OCI-LY7 (cell line): ENCODE measurements at regions not wholly inside any gene's neighbourhood (a gene's known extent, or its start where the extent isn't known, plus 50 kb on each side); places are given as distances from the start of the nearest gene placed in this dataset.

Experiments used
- BruUV-seq: library from RNA; stranded (reverse); fragments of 400-500 nt; replicated peaks from 2 replicates; lab custom pipeline; 2021; lab: Mats Ljungman, UMichigan
- CTCF ChIA-PET: fragments of 300-600 bp; sonication (Branson Sonifier 250); formaldehyde crosslinking; loops from one replicate; lab custom pipeline; 2022; ENCODE audit warnings: antibody characterized with exemption; ENCODE audit not compliant: unreplicated experiment; lab: Charles Lee
- POLR2A ChIA-PET: fragments of 300-600 bp; sonication (Branson Sonifier 250); formaldehyde crosslinking; loops from one replicate; lab custom pipeline; 2022; ENCODE audit warnings: antibody characterized with exemption; lab: Charles Lee
- DNase-seq: peaks from one replicate; pipeline ENCODE4 v3.0.0-alpha.2; 2015; ENCODE audit warnings: low spot score
- H2AFZ ChIP-seq: fragments of 200-600 bp; sonication (generic), shearing (Covaris generic); 2 replicates; pipeline ENCODE4 v1.6.1; 2014; ENCODE audit warnings: mild to moderate bottlenecking, antibody characterized with exemption, low read length, moderate library complexity
- H3K27ac ChIP-seq: fragments of 200-600 bp; sonication (generic); 2 replicates; pipeline ENCODE4 v1.5.1; 2014; ENCODE audit warnings: mixed run types, low read depth, mild to moderate bottlenecking, moderate library complexity, low read length, inconsistent platforms; ENCODE audit not compliant: poor library complexity, severe bottlenecking
- H3K36me3 ChIP-seq: fragments of 200-600 bp; sonication (generic); 2 replicates; pipeline ENCODE4 v1.6.1; 2014; ENCODE audit warnings: mild to moderate bottlenecking, antibody characterized with exemption, low read length, moderate library complexity, mixed read lengths; ENCODE audit not compliant: insufficient read depth
- H3K4me1 ChIP-seq: fragments of 200-600 bp; sonication (generic); 2 replicates; pipeline ENCODE4 v1.5.1; 2014; ENCODE audit warnings: mild to moderate bottlenecking, low read length; ENCODE audit not compliant: insufficient read depth, poor library complexity, severe bottlenecking
- H3K4me2 ChIP-seq: fragments of 200-600 bp; sonication (generic); 2 replicates; pipeline ENCODE4 v1.6.1; 2014; ENCODE audit warnings: mild to moderate bottlenecking, low read length
- H3K4me3 ChIP-seq: fragments of 200-600 bp; sonication (generic); 2 replicates; pipeline ENCODE4 v1.5.1; 2014; ENCODE audit warnings: mild to moderate bottlenecking, low read depth, low read length; ENCODE audit not compliant: poor library complexity, severe bottlenecking
- H3K79me2 ChIP-seq: fragments of 200-600 bp; sonication (generic); 2 replicates; pipeline ENCODE4 v1.6.1; 2016; ENCODE audit warnings: low read depth, mild to moderate bottlenecking, low read length, moderate library complexity, mixed read lengths; ENCODE audit not compliant: insufficient read depth
- H3K9me2 ChIP-seq: fragments of 200-600 bp; sonication (generic); 2 replicates; pipeline ENCODE4 v1.6.1; 2016; ENCODE audit warnings: mild to moderate bottlenecking, low read length, mixed read lengths; ENCODE audit not compliant: insufficient read depth
- H3K9me3 ChIP-seq: fragments of 200-600 bp; sonication (generic); 2 replicates; pipeline ENCODE4 v1.6.1; 2014; ENCODE audit warnings: mild to moderate bottlenecking, mixed run types, low read length, mixed read lengths
- H4K20me1 ChIP-seq: fragments of 200-600 bp; sonication (generic); 2 replicates; pipeline ENCODE4 v1.6.1; 2014; ENCODE audit warnings: mild to moderate bottlenecking, antibody characterized with exemption, low read length, moderate library complexity, mixed read lengths; ENCODE audit not compliant: insufficient read depth
- CTCF ChIP-seq: fragments of 200-600 bp; sonication (generic); conservative IDR thresholded peaks from 2 replicates; pipeline ENCODE4 v1.5.1; 2014; ENCODE audit warnings: mild to moderate bottlenecking, antibody characterized with exemption, low read length, moderate library complexity, mixed read lengths
- EZH2phosphoT487 ChIP-seq: fragments of 200-600 bp; sonication (generic); IDR thresholded peaks from 2 replicates; pipeline ENCODE4 v1.6.1; 2018; ENCODE audit warnings: low read depth, borderline replicate concordance, mild to moderate bottlenecking, mixed run types, antibody characterized with exemption, low read length, moderate library complexity, mixed read lengths
- intact Hi-C: fragments of 100-400 bp; cut with micrococcal nuclease; formaldehyde crosslinking; loops from one replicate; pipeline ENCODE4 v1.10.0; 2022; ENCODE audit not compliant: unreplicated experiment

GRCh38 chr17:72491102-72491501 is 370.3 kb downstream of the SOX9 start:
- intact Hi-C loops, result no loop called here
- H4K20me1 ChIP-seq, result no peaks in the 10 kb centered on the region
- no peaks in the 10 kb centered on the region for H3K79me2 ChIP-seq
- no peak overlapping the region for H3K27ac ChIP-seq
- TF ChIP-seq CTCF, result no peak
- no peak for TF ChIP-seq EZH2phosphoT487
- H3K9me3 ChIP-seq, result peaks cover 6% of the 10 kb centered on the region; the same call in 1 of the 2 replicates
- ChIA-PET POLR2A (interaction anchor here (0.6 kb wide), 1 partner anchor 649 kb away, joined by 4 read pairs; no protein-coding TSS in a partner anchor), CTCF (no interaction called here)
- H3K36me3 ChIP-seq, result no peaks in the 10 kb centered on the region
- no peak overlapping the region for H3K4me2 ChIP-seq
- DNase-seq, result no peak
- H3K4me3 ChIP-seq, result no peak overlapping the region
- BruUV-seq, result no TSS peak
- no peaks in the 10 kb centered on the region for H3K4me1 ChIP-seq
- no peaks in the 10 kb centered on the region for H3K9me2 ChIP-seq
- no peak overlapping the region for H2AFZ ChIP-seq

- Histone ChIP-seq H2AFZ (no peak overlapping the region), H4K20me1 (no peaks in the 10 kb centered on the region), H3K36me3 (no peaks in the 10 kb centered on the region), H3K4me1 (no peaks in the 10 kb centered on the region), H3K79me2 (no peaks in the 10 kb centered on the region), H3K9me3 (peaks cover 6% of the 10 kb centered on the region; the same call in 1 of the 2 replicates), H3K9me2 (no peaks in the 10 kb centered on the region), H3K27ac (no peak overlapping the region), H3K4me2 (no peak overlapping the region), H3K4me3 (no peak overlapping the region)
- POLR2A ChIA-PET, result interaction anchor here (0.6 kb wide), 1 partner anchor 424 kb away, joined by 3 read pairs; no protein-coding TSS in a partner anchor
- CTCF ChIA-PET, result no interaction called here
- TF ChIP-seq EZH2phosphoT487 (no peak), CTCF (no peak)
- DNase-seq, result no peak
- intact Hi-C loops, result no loop called here
- BruUV-seq, result no TSS peak
These were observed 371.7 kb downstream of the SOX9 start for GRCh38 chr17:72492494-72492893.

- no peaks in the 10 kb centered on the region for H3K9me2 ChIP-seq
- no peaks in the 10 kb centered on the region for H4K20me1 ChIP-seq
- H3K79me2 ChIP-seq, result no peaks in the 10 kb centered on the region
- H3K36me3 ChIP-seq, result no peaks in the 10 kb centered on the region
- peaks cover 6% of the 10 kb centered on the region; the same call in 1 of the 2 replicates for H3K9me3 ChIP-seq
- no peak overlapping the region for H2AFZ ChIP-seq
- H3K4me2 ChIP-seq, result no peak overlapping the region
- TF ChIP-seq CTCF, result no peak
- no peak for TF ChIP-seq EZH2phosphoT487
- POLR2A ChIA-PET, result no interaction called here
- H3K27ac ChIP-seq, result no peak overlapping the region
- no peak for DNase-seq
- intact Hi-C loops, result no loop called here
- CTCF ChIA-PET, result no interaction called here
- H3K4me3 ChIP-seq, result no peak overlapping the region
- H3K4me1 ChIP-seq, result no peaks in the 10 kb centered on the region
- no TSS peak for BruUV-seq
These were observed 372.1 kb downstream of the SOX9 start for GRCh38 chr17:72492941-72493340.
